ENCODE measurements at regions not wholly inside any gene's neighbourhood (a gene's known extent, or its start where the extent isn't known, plus 50 kb on each side); places are given as distances from the start of the nearest gene placed in this dataset.

DNA sequence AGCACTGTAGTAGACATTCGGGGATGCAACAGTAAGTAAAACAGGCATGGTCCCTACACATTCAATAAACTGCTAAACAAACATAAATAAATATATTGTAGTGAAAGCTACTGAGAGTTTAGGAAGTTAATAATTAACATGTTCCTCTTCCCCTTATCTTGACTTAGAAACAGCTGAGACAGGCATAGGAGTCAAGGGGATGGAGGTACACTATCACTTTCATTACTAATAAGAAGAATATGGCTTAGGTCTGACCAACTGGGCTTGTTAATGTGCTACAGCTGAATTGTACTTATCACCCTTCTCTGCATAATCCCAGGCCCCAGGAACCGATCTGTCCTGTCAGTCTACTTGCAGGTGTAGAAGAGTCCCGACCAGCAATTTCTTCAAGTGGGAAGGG, 116.3 kb upstream of the DAZL start:
- DNase-seq (ENCODE audit: low read depth): no peak
- H3K4me3 ChIP-seq (ENCODE audit: control insufficient read depth, low read depth, low read length): no peak overlapping the region
- TF ChIP-seq, protein P1, sequence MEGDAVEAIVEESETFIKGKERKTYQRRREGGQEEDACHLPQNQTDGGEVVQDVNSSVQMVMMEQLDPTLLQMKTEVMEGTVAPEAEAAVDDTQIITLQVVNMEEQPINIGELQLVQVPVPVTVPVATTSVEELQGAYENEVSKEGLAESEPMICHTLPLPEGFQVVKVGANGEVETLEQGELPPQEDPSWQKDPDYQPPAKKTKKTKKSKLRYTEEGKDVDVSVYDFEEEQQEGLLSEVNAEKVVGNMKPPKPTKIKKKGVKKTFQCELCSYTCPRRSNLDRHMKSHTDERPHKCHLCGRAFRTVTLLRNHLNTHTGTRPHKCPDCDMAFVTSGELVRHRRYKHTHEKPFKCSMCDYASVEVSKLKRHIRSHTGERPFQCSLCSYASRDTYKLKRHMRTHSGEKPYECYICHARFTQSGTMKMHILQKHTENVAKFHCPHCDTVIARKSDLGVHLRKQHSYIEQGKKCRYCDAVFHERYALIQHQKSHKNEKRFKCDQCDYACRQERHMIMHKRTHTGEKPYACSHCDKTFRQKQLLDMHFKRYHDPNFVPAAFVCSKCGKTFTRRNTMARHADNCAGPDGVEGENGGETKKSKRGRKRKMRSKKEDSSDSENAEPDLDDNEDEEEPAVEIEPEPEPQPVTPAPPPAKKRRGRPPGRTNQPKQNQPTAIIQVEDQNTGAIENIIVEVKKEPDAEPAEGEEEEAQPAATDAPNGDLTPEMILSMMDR (IDR thresholded peaks at IDR 0.05; ENCODE audit: control insufficient read depth, insufficient read depth, low read depth, low read length, missing control alignments): no peak

DNA sequence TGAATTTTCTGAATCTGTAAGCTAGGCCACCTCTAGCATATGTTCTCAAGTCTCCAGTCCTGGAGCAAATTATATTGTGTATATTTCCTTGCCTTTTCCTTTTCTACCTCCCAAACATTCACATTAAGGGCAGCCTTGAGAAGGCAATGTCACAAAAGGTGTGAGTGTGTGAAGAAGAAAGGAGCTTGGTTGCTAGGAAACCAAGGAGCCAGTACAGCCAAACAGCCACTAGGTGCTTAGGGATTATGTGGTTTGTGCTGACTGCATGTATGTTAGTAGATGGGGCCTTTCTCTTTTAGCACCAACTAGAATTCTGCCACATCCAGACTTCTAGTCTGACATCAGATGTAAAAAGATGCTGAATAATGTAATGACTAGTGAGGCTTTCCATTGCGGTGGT, 118.8 kb upstream of the DAZL start:
- no peak for DNase-seq (ENCODE audit: low read depth)
- no peak overlapping the region for H3K4me3 ChIP-seq (ENCODE audit: control insufficient read depth, low read depth, low read length)
- TF ChIP-seq, protein P1 (IDR thresholded peaks at IDR 0.05; ENCODE audit: control insufficient read depth, insufficient read depth, low read depth, low read length, missing control alignments): peak; percentile 32

DNA sequence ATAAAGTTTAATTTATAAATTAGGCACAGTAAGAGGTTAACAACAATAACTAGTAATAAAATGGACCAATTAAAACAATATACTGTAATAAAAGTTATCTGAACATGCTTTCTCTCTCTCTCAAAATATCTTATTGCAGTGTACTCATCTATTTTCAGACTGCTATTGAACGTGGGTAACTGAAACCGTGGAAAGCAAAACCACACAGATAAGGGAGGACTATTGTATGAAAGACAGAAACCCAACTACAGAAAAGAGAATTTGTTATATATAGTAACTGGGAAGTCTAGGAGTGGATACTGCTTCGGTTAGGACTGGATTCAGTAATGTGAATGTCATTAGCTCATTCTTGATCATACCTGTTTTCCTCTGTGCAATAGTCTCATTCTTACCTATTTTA, 119.3 kb upstream of the DAZL start:
- TF ChIP-seq, protein P1 (IDR thresholded peaks at IDR 0.05; ENCODE audit: control insufficient read depth, insufficient read depth, low read depth, low read length, missing control alignments): no peak
- no peak for DNase-seq (ENCODE audit: low read depth)
- H3K4me3 ChIP-seq (ENCODE audit: control insufficient read depth, low read depth, low read length): no peak overlapping the region

DNA sequence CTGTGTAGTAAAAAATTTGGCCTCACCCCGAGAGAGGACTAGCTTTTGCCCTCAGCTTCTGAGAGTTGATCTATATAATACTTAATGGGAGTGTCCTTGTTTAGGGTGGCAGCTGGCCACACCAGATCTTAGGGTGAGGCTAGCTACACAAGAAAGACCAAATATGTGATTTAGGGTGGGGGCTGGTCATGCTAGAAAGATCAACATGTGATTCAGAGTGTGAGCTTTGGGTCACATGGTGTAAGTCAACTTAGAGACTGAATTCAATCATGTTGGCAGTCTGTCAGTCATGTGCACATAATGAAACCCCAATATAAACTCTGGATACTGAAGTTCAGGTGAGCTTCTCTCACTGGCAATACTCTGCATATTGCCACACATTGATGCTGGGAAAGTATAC, 120.7 kb upstream of the DAZL start:
- TF ChIP-seq, protein P1 (IDR thresholded peaks at IDR 0.05; ENCODE audit: control insufficient read depth, insufficient read depth, low read depth, low read length, missing control alignments): no peak
- no peak for DNase-seq (ENCODE audit: low read depth)
- H3K4me3 ChIP-seq (ENCODE audit: control insufficient read depth, low read depth, low read length): no peak overlapping the region

DNA sequence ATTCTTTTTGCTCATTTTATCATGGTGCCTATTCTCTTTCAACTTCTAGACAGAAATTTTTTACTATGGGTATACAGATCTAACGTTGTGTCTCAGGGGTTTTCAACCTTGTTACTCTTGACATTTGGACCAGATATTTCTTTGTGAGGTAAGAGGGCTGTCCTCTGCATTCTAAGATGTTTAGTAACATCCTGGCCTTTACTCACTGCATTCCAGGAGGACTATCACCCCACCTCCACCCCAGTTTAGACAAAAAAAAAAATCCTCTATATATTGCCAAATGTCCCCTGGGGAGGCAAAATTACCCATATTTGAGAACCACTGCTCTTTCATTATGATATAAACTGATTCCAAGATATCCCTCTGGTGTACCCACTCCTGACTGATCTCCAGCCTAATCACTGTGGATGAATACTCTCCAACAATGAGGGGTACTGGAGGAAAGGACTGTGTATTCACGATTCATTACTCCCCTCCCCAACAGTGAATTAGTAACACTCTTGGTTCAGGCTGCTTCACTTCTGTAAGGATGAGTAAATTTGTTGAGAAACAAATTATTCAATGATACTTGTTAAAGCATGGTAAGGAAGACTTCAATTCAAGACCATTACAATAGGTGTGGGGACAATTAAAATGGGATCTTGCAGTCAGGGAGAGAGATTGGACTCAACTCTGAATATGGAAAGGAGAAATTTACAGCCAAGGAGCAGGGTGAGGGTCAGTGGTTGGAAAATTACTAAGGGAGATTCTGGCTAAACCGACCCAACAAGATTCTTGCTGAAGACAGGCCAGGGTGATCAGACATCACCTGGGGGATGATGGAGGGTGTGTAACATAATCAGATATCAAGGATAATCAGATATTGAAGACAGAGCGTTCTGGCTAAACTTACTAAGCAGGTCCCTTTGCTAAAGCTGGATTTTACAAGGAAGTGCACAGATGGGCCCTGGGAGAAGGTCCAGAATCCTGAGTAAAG, 123.8 kb upstream of the DAZL start:
- TF ChIP-seq, protein P1 (IDR thresholded peaks at IDR 0.05; ENCODE audit: control insufficient read depth, insufficient read depth, low read depth, low read length, missing control alignments): no peak
- DNase-seq (ENCODE audit: low read depth): no peak
- no peak overlapping the region for H3K4me3 ChIP-seq (ENCODE audit: control insufficient read depth, low read depth, low read length)

DNA sequence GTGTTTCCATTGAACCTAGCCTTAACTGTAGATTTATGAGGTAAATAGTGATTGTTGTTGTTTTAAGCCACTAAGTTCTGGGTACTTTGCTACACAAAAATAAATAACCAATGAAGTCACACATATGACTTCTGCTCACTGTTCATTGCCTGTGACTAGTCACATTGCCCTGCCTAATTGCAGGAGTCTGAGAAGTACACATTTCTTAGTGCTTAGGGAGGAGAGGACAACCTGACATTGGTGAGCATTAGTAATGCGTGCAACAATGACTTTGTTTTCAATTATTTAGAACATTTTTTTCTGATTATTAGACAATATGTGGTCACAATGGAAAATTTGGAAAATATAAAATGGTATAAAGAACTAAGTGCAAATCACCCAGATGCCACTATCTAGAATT, 133.2 kb upstream of the DAZL start:
- TF ChIP-seq, protein P1 (IDR thresholded peaks at IDR 0.05; ENCODE audit: control insufficient read depth, insufficient read depth, low read depth, low read length, missing control alignments): no peak
- DNase-seq (ENCODE audit: low read depth): no peak

More for the DNA sequence above, 133.2 kb upstream of the DAZL start:
- no peak overlapping the region for H3K4me3 ChIP-seq (ENCODE audit: control insufficient read depth, low read depth, low read length)
